Breast epithelium (tissue), 3 donors: ENCODE measurements at regions not wholly inside any gene's neighbourhood (a gene's known extent, or its start where the extent isn't known, plus 50 kb on each side); places are given as distances from the start of the nearest gene placed in this dataset.

Experiments
- POLR2A ChIP-seq: fragments of 450-650 bp; IDR thresholded peaks from one replicate; pipeline ENCODE4 v1.6.1; 2016; ENCODE audit warnings: antibody characterized with exemption, mild to moderate bottlenecking, moderate library complexity
- TF ChIP-seq, protein P1 (sequence below), 3 donors: fragments of 450-650 bp; IDR thresholded peaks; one replicate each; pipeline ENCODE4 v1.5.1; 2016 to 2017; ENCODE audit warnings: antibody characterized with exemption in 3 of 3, mild to moderate bottlenecking in 3 of 3, moderate library complexity in 3 of 3

DNA sequence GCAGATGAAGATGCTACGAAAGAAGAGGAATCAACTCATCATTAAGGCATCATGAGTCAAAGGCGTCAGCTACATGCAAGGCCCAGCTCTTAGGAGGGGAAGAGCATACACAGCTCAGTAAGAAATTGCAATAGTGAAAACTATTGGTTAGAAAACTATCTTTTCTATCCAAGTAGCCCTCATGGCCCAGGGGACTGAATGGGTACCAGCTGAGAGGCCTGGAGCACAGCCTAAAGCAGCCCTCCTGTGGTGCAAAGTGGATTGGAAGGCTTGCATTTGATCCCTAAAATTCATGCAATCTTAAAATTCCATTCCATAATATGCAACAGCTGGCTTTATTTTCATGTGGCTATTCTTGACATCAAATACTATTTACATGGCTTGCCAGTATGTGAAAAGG, 251.8 kb upstream of the USP24 start:
- TF ChIP-seq, protein P1, sequence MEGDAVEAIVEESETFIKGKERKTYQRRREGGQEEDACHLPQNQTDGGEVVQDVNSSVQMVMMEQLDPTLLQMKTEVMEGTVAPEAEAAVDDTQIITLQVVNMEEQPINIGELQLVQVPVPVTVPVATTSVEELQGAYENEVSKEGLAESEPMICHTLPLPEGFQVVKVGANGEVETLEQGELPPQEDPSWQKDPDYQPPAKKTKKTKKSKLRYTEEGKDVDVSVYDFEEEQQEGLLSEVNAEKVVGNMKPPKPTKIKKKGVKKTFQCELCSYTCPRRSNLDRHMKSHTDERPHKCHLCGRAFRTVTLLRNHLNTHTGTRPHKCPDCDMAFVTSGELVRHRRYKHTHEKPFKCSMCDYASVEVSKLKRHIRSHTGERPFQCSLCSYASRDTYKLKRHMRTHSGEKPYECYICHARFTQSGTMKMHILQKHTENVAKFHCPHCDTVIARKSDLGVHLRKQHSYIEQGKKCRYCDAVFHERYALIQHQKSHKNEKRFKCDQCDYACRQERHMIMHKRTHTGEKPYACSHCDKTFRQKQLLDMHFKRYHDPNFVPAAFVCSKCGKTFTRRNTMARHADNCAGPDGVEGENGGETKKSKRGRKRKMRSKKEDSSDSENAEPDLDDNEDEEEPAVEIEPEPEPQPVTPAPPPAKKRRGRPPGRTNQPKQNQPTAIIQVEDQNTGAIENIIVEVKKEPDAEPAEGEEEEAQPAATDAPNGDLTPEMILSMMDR (IDR thresholded peaks at IDR 0.05) = no peak
- no peak for TF ChIP-seq POLR2A
